Endothelial cell of umbilical vein (primary cell): ENCODE measurements at regions not wholly inside any gene's neighbourhood (a gene's known extent, or its start where the extent isn't known, plus 50 kb on each side); places are given as distances from the start of the nearest gene placed in this dataset.

ENCODE experiments used
- BruUV-seq: library from RNA; stranded (reverse); fragments of 400-500 nt; replicated peaks from 2 replicates; lab custom pipeline; 2021; lab: Mats Ljungman, UMichigan
- CTCF ChIA-PET: fragments of 300-600, 350-600 bp; sonication (Branson Sonifier 250); formaldehyde crosslinking; loops from one replicate; lab custom pipeline; 2021; ENCODE audit warnings: antibody characterized with exemption, inconsistent platforms; lab: Charles Lee
- POLR2A ChIA-PET: fragments of 300-600, 350-600 bp; sonication (Branson Sonifier 250); formaldehyde crosslinking; loops from one replicate; lab custom pipeline; 2021; ENCODE audit warnings: antibody characterized with exemption, inconsistent platforms; lab: Charles Lee
- DNase-seq: peaks from one replicate; pipeline ENCODE4 v3.0.0-alpha.2; 2011; ENCODE audit warnings: low read depth, low spot score
- FAIRE-seq: peaks from 2 replicates; lab custom pipeline; 2011; peaks lifted over from hg19 to GRCh38; lab: Jason Lieb, UNC
- H2AFZ ChIP-seq: 2 replicates; pipeline ENCODE4 v1.6.0; 2012; ENCODE audit warnings: low read depth, low read length, control low read depth, inconsistent platforms
- H3K27ac ChIP-seq: 2 replicates; pipeline ENCODE4 v1.5.1; 2011; ENCODE audit warnings: low read depth, mild to moderate bottlenecking, control low read depth, low read length, moderate library complexity; ENCODE audit not compliant: insufficient read depth
- H3K27me3 ChIP-seq, 2 experiments: 2 replicates each; pipeline versions ENCODE4 v1.6.0 to v1.6.1; 2011; ENCODE audit warnings: low read length in 2 of 2, mixed read lengths in 1 of 2; ENCODE audit not compliant: control insufficient read depth in 2 of 2, insufficient read depth in 2 of 2
- H3K36me3 ChIP-seq, 2 experiments: 2 replicates in 1 of 2; 3 replicates in 1 of 2; pipeline ENCODE4 v1.5.1; 2011; ENCODE audit warnings: low read length in 2 of 2, mild to moderate bottlenecking in 1 of 2, moderate library complexity in 1 of 2; ENCODE audit not compliant: control insufficient read depth in 2 of 2, insufficient read depth in 2 of 2; ENCODE audit errors: extremely low read depth in 1 of 2
- H3K4me1 ChIP-seq: 3 replicates; pipeline ENCODE4 v1.5.1; 2011; ENCODE audit warnings: mild to moderate bottlenecking, low read length; ENCODE audit not compliant: control insufficient read depth, insufficient read depth; ENCODE audit errors: extremely low read depth
- H3K4me2 ChIP-seq: 2 replicates; pipeline ENCODE4 v1.6.1; 2011; ENCODE audit warnings: low read length, control low read depth, mixed read lengths; ENCODE audit not compliant: insufficient read depth
- H3K4me3 ChIP-seq, 3 experiments: fragments of 200-600 bp in 1 of 3; sonication (generic), shearing (Covaris generic) in 1 of 3; replicated peaks in 1 of 3; 2 replicates each; pipeline ENCODE4 v1.5.1; 2011 to 2016; ENCODE audit warnings: control low read depth in 3 of 3, low read length in 3 of 3, mild to moderate bottlenecking in 2 of 3, inconsistent platforms in 1 of 3, low read depth in 1 of 3, moderate library complexity in 1 of 3; ENCODE audit not compliant: insufficient read depth in 1 of 3
- H3K79me2 ChIP-seq: 2 replicates; pipeline ENCODE4 v1.6.0; 2012; ENCODE audit warnings: low read length, inconsistent platforms; ENCODE audit not compliant: control insufficient read depth, insufficient read depth
- H3K9ac ChIP-seq: replicated peaks from 2 replicates; pipeline ENCODE3; 2011; ENCODE audit warnings: low read length, control low read depth; ENCODE audit not compliant: insufficient read depth; ENCODE audit errors: extremely low read depth
- H3K9me1 ChIP-seq: replicated peaks from 3 replicates; pipeline ENCODE4 v1.6.0; 2011; ENCODE audit warnings: mild to moderate bottlenecking, low read length; ENCODE audit not compliant: control insufficient read depth, insufficient read depth; ENCODE audit errors: extremely low read depth
- H3K9me3 ChIP-seq: replicated peaks from 2 replicates; pipeline ENCODE4 v1.5.1; 2012; ENCODE audit warnings: low read length, inconsistent platforms; ENCODE audit not compliant: control insufficient read depth, insufficient read depth
- H4K20me1 ChIP-seq: replicated peaks from 2 replicates; pipeline ENCODE3; 2011; ENCODE audit warnings: mild to moderate bottlenecking, low read length; ENCODE audit not compliant: control insufficient read depth, insufficient read depth; ENCODE audit errors: extremely low read depth
- EZH2 ChIP-seq: IDR thresholded peaks from 2 replicates; pipeline ENCODE4 v1.6.1; 2012; ENCODE audit warnings: borderline replicate concordance, low read depth, mild to moderate bottlenecking, moderate library complexity, low read length, inconsistent platforms; ENCODE audit not compliant: severe bottlenecking
- FOS ChIP-seq: IDR thresholded peaks from 2 replicates; pipeline ENCODE4 v1.6.1; 2011; ENCODE audit warnings: mild to moderate bottlenecking, low read length, moderate library complexity, borderline replicate concordance; ENCODE audit not compliant: insufficient read depth
- GATA2 ChIP-seq: IDR thresholded peaks from 2 replicates; pipeline ENCODE4 v1.7.0; 2011; ENCODE audit warnings: low read depth, mild to moderate bottlenecking, moderate library complexity, mixed read lengths, low read length; ENCODE audit not compliant: insufficient read length, insufficient read depth
- JUN ChIP-seq: IDR thresholded peaks from 2 replicates; pipeline ENCODE4 v1.6.1; 2011; ENCODE audit warnings: borderline replicate concordance, low read depth; ENCODE audit not compliant: insufficient read length, insufficient read depth
- MYC ChIP-seq: IDR thresholded peaks from one replicate; pipeline ENCODE4 v1.6.1; 2011; ENCODE audit warnings: mild to moderate bottlenecking, low read depth, low read length
- POLR2A ChIP-seq: IDR thresholded peaks from 2 replicates; pipeline ENCODE4 v1.6.1; 2012; ENCODE audit warnings: low read depth, mild to moderate bottlenecking, control low read depth, low read length
- POLR2AphosphoS5 ChIP-seq: IDR thresholded peaks from 2 replicates; pipeline ENCODE4 v1.6.1; 2012; ENCODE audit warnings: low read depth, mild to moderate bottlenecking, control low read depth, low read length, moderate library complexity; ENCODE audit not compliant: insufficient read depth
- dilution Hi-C: fragments of 300-500 bp; cut with MboI; formaldehyde crosslinking; loops from one replicate; pipeline ENCODE4 v1.15.0; 2019; ENCODE audit warnings: low sequenced_read_pairs; ENCODE audit not compliant: extremely low pct_ligation_motif_present
- intact Hi-C: fragments of 100-400 bp; cut with micrococcal nuclease; formaldehyde crosslinking; loops from one replicate; pipeline ENCODE4 v1.10.0; 2022
- TF ChIP-seq, protein P1 (sequence below), 2 donors: IDR thresholded peaks; 1 replicate in 1 of 2; 2 replicates in 1 of 2; pipeline ENCODE4 v1.5.1; 2011; ENCODE audit warnings: low read length in 2 of 2, mild to moderate bottlenecking in 2 of 2, moderate library complexity in 2 of 2, control low read depth in 1 of 2, inconsistent platforms in 1 of 2, low read depth in 1 of 2; ENCODE audit not compliant: insufficient read depth in 1 of 2; ENCODE audit errors: extremely low read depth in 1 of 2
- TF ChIP-seq, protein P2 (sequence below): IDR thresholded peaks from 2 replicates; pipeline ENCODE4 v1.6.1; 2011; ENCODE audit not compliant: insufficient read depth, insufficient read length

DNA sequence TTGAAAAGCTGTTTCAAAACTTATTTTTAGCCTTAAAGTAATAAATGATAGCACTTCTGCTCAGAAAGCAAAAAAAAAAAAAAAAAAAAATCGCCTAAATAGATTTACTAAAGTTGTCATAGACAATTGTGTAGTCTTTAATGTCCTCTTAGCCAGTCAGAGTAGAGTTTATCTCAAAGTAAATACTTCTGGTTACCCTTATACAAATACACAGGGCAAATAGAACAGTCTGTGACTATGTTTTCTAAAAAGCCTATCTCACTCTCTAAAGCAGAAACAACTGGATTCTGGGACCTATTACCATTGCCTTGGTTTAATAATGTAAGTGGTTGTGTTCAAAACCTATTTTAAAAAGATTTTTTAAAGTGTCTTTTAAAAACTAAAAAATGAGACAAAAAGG lies 156.2 kb upstream of the THSD7A start:
- Histone ChIP-seq H2AFZ (no peak overlapping the region), H3K4me2 (no peak overlapping the region), H3K36me3 (no peaks in the 10 kb centered on the region), H3K79me2 (no peaks in the 10 kb centered on the region), H3K27ac (no peak overlapping the region), H3K9me1 (no peaks in the 10 kb centered on the region), H4K20me1 (no peaks in the 10 kb centered on the region), H3K9ac (no peak overlapping the region), H3K4me3 (no peak overlapping the region), H3K4me1 (no peaks in the 10 kb centered on the region), H3K27me3 (no peaks in the 10 kb centered on the region), H3K9me3 (no peaks in the 10 kb centered on the region)
- no TSS peak for BruUV-seq
- TF ChIP-seq JUN, result no peak
- TF ChIP-seq FOS, result no peak
- TF ChIP-seq GATA2, result no peak
- TF ChIP-seq EZH2, result no peak
- TF ChIP-seq POLR2A, result no peak
- no peak for TF ChIP-seq POLR2AphosphoS5
- TF ChIP-seq MYC, result no peak
- TF ChIP-seq, protein P1, sequence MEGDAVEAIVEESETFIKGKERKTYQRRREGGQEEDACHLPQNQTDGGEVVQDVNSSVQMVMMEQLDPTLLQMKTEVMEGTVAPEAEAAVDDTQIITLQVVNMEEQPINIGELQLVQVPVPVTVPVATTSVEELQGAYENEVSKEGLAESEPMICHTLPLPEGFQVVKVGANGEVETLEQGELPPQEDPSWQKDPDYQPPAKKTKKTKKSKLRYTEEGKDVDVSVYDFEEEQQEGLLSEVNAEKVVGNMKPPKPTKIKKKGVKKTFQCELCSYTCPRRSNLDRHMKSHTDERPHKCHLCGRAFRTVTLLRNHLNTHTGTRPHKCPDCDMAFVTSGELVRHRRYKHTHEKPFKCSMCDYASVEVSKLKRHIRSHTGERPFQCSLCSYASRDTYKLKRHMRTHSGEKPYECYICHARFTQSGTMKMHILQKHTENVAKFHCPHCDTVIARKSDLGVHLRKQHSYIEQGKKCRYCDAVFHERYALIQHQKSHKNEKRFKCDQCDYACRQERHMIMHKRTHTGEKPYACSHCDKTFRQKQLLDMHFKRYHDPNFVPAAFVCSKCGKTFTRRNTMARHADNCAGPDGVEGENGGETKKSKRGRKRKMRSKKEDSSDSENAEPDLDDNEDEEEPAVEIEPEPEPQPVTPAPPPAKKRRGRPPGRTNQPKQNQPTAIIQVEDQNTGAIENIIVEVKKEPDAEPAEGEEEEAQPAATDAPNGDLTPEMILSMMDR (IDR thresholded peaks at IDR 0.05; ENCODE audit: extremely low read depth in 1 of 2, insufficient read depth in 1 of 2, low read depth in 1 of 2, low read length in 2 of 2), result no peak
- TF ChIP-seq, protein P2, sequence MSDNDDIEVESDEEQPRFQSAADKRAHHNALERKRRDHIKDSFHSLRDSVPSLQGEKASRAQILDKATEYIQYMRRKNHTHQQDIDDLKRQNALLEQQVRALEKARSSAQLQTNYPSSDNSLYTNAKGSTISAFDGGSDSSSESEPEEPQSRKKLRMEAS, result no peak
- POLR2A ChIA-PET, result no interaction called here
- DNase-seq (no peak), FAIRE-seq (no peak)
- dilution Hi-C loops, result no loop called here
- CTCF ChIA-PET, result no interaction called here
- intact Hi-C loops, result no loop called here
